ENCODE measurements at regions not wholly inside any gene's neighbourhood (a gene's known extent, or its start where the extent isn't known, plus 50 kb on each side); places are given as distances from the start of the nearest gene placed in this dataset.

- H3K27me3 ChIP-seq (replicated peaks; ENCODE audit: insufficient read depth, low read length) = no peaks in the 10 kb centered on the region
- no peaks in the 10 kb centered on the region for H4K20me1 ChIP-seq (ENCODE audit: insufficient read depth, low read length)
- H3K4me1 ChIP-seq (ENCODE audit: low read length) = no peaks in the 10 kb centered on the region
- H3K9ac ChIP-seq (ENCODE audit: low read length) = no peak overlapping the region
- no peaks in the 10 kb centered on the region for H3K9me3 ChIP-seq (replicated peaks; ENCODE audit: insufficient read depth, low read length)
- no peaks in the 10 kb centered on the region for H3K36me3 ChIP-seq (replicated peaks; ENCODE audit: insufficient read depth, low read length)
- H2AFZ ChIP-seq (ENCODE audit: low read length) = no peak overlapping the region
- H3K79me2 ChIP-seq (ENCODE audit: low read length) = no peaks in the 10 kb centered on the region
- no peaks in the 10 kb centered on the region for H3F3A ChIP-seq (ENCODE audit: insufficient read depth, low read length)
- H3K4me3 ChIP-seq (ENCODE audit: low read length) = no peak overlapping the region
- TF ChIP-seq EZH2 (optimal IDR thresholded peaks at IDR 0.05; ENCODE audit: low read depth, low read length) = no peak
- TF ChIP-seq CTCF (IDR thresholded peaks at IDR 0.05; ENCODE audit: low read length) = no peak
- no peak for TF ChIP-seq EZH2phosphoT487 (IDR thresholded peaks at IDR 0.05; ENCODE audit: low read length)
- H3K4me2 ChIP-seq (ENCODE audit: low read depth, low read length) = no peak overlapping the region
- no peaks in the 10 kb centered on the region for H3K9me2 ChIP-seq (replicated peaks; ENCODE audit: insufficient read depth, low read length)
- no peak for DNase-seq
- H3K27ac ChIP-seq (ENCODE audit: low read length) = no peak overlapping the region
Observed at GRCh38 chr5:155489949-155490348, 476.4 kb downstream of the KIF4B start.

DNA sequence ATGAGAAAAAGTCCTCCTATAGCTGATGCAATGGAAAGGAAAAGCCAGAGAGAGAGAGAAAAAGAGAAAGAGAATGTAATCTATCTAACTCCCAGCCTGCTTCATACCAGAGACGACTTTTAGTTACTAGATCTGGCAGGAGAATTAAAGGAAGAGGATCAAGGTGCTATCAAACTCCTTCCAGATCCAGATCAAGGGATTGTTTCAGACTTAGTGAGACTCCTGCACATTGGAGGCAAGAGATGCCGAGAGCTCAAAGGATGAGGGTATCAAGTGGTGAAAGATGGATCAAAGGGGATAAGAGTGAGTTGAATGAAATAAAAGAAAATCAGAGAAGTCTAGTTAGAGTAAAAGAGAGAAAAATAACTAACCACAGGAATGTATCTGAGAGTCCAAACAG lies 478.6 kb downstream of the KIF4B start:
- no peak for DNase-seq
- Histone ChIP-seq H3F3A (ENCODE audit: insufficient read depth, low read length) (no peaks in the 10 kb centered on the region), H3K9me3 (replicated peaks; ENCODE audit: insufficient read depth, low read length) (no peaks in the 10 kb centered on the region), H3K4me3 (ENCODE audit: low read length) (no peak overlapping the region), H3K4me2 (ENCODE audit: low read depth, low read length) (no peak overlapping the region), H3K36me3 (replicated peaks; ENCODE audit: insufficient read depth, low read length) (no peaks in the 10 kb centered on the region), H2AFZ (ENCODE audit: low read length) (no peak overlapping the region), H3K79me2 (ENCODE audit: low read length) (no peaks in the 10 kb centered on the region), H3K27me3 (replicated peaks; ENCODE audit: insufficient read depth, low read length) (no peaks in the 10 kb centered on the region), H3K27ac (ENCODE audit: low read length) (no peak overlapping the region), H3K9me2 (replicated peaks; ENCODE audit: insufficient read depth, low read length) (no peaks in the 10 kb centered on the region), H4K20me1 (ENCODE audit: insufficient read depth, low read length) (no peaks in the 10 kb centered on the region), H3K4me1 (ENCODE audit: low read length) (no peaks in the 10 kb centered on the region), H3K9ac (ENCODE audit: low read length) (no peak overlapping the region)
- no peak for TF ChIP-seq CTCF (IDR thresholded peaks at IDR 0.05; ENCODE audit: low read length)
- no peak for TF ChIP-seq EZH2 (optimal IDR thresholded peaks at IDR 0.05; ENCODE audit: low read depth, low read length)
- TF ChIP-seq EZH2phosphoT487 (IDR thresholded peaks at IDR 0.05; ENCODE audit: low read length) = no peak

GRCh38 chr5:155504606-155505005 lies 491.1 kb downstream of the KIF4B start:
- no peak for TF ChIP-seq EZH2phosphoT487 (IDR thresholded peaks at IDR 0.05; ENCODE audit: low read length)
- TF ChIP-seq CTCF (IDR thresholded peaks at IDR 0.05; ENCODE audit: low read length) = no peak
- TF ChIP-seq EZH2 (optimal IDR thresholded peaks at IDR 0.05; ENCODE audit: low read depth, low read length) = no peak
- Histone ChIP-seq H3K79me2 (ENCODE audit: low read length) (no peaks in the 10 kb centered on the region), H3K27me3 (replicated peaks; ENCODE audit: insufficient read depth, low read length) (no peaks in the 10 kb centered on the region), H3K9me3 (replicated peaks; ENCODE audit: insufficient read depth, low read length) (no peaks in the 10 kb centered on the region), H2AFZ (ENCODE audit: low read length) (no peak overlapping the region), H3K36me3 (replicated peaks; ENCODE audit: insufficient read depth, low read length) (no peaks in the 10 kb centered on the region), H3K4me2 (ENCODE audit: low read depth, low read length) (no peak overlapping the region), H3K4me3 (ENCODE audit: low read length) (no peak overlapping the region), H3K9ac (ENCODE audit: low read length) (no peak overlapping the region), H3K9me2 (replicated peaks; ENCODE audit: insufficient read depth, low read length) (no peaks in the 10 kb centered on the region), H4K20me1 (ENCODE audit: insufficient read depth, low read length) (no peaks in the 10 kb centered on the region), H3F3A (ENCODE audit: insufficient read depth, low read length) (no peaks in the 10 kb centered on the region), H3K4me1 (ENCODE audit: low read length) (no peaks in the 10 kb centered on the region), H3K27ac (ENCODE audit: low read length) (no peak overlapping the region)
- DNase-seq = no peak

All from MM.1S (cell line).